K562 (cell line): ENCODE measurements at regions not wholly inside any gene's neighbourhood (a gene's known extent, or its start where the extent isn't known, plus 50 kb on each side); places are given as distances from the start of the nearest gene placed in this dataset.

Experiments used
- ARID1B ChIP-seq: fragments of 450-650 bp; IDR thresholded peaks from 2 replicates; pipeline ENCODE4 v1.6.1; 2016; ENCODE audit warnings: antibody characterized with exemption, mild to moderate bottlenecking, inconsistent platforms
- ATF3 ChIP-seq, 2 experiments: fragments of 450-650 bp in 1 of 2; sonication (generic) in 1 of 2; formaldehyde crosslinking in 1 of 2; IDR thresholded peaks in 1 of 2; conservative IDR thresholded peaks in 1 of 2; 2 replicates each; pipeline versions ENCODE4 v1.6.1 to v1.8.1; 2016 to 2023; ENCODE audit warnings: mild to moderate bottlenecking in 2 of 2, moderate library complexity in 2 of 2, inconsistent platforms in 1 of 2, missing genetic modification reagents in 1 of 2
- ATF4 ChIP-seq: fragments of 450-650 bp; formaldehyde crosslinking; IDR thresholded peaks from 2 replicates; pipeline ENCODE4 v1.4.0; 2022; ENCODE audit warnings: mild to moderate bottlenecking, moderate library complexity
- BRD4 ChIP-seq: fragments of 200-600 bp; sonication (generic); IDR thresholded peaks from 2 replicates; pipeline ENCODE4 v1.6.1; 2017; ENCODE audit warnings: inconsistent platforms
- CBFA2T3 ChIP-seq: fragments of 450-650 bp; IDR thresholded peaks from 2 replicates; pipeline ENCODE4 v1.6.1; 2017
- FOXJ2 ChIP-seq: fragments of 200-800 bp; sonication (Bioruptor generic); IDR thresholded peaks from 2 replicates; pipeline ENCODE4 v1.6.1; 2016; ENCODE audit warnings: missing genetic modification characterization, missing compliant biosample characterization
- HDAC6 ChIP-seq: IDR thresholded peaks from 2 replicates; pipeline ENCODE4 v1.6.1; 2012; ENCODE audit warnings: low read depth, mild to moderate bottlenecking, control low read depth, inconsistent platforms, low read length, moderate library complexity
- HEY1 ChIP-seq: fragments of 250-450 bp; sonication (Bioruptor Pico); IDR thresholded peaks from 2 replicates; pipeline ENCODE4 v1.5.0; 2020; ENCODE audit warnings: mild to moderate bottlenecking, moderate library complexity, borderline replicate concordance
- HINFP ChIP-seq: fragments of 450-650 bp; conservative IDR thresholded peaks from 2 replicates; pipeline ENCODE4 v1.6.1; 2016; ENCODE audit warnings: missing genetic modification characterization, low read depth, mild to moderate bottlenecking, control low read depth, missing compliant biosample characterization
- HNRNPK ChIP-seq: fragments of 200-400 bp; formaldehyde crosslinking; IDR thresholded peaks from one replicate; pipeline ENCODE4 v1.6.1; 2018; ENCODE audit warnings: mild to moderate bottlenecking, low read depth, low read length; ENCODE audit not compliant: poor library complexity, severe bottlenecking
- IRF2 ChIP-seq: sonication (generic); formaldehyde crosslinking; IDR thresholded peaks from 2 replicates; pipeline ENCODE4 v1.8.1; 2022; ENCODE audit warnings: mild to moderate bottlenecking, missing genetic modification reagents
- MTA2 ChIP-seq: fragments of 450-650 bp; IDR thresholded peaks from 2 replicates; pipeline ENCODE4 v1.6.1; 2016; ENCODE audit warnings: low read depth
- POLR2AphosphoS2 ChIP-seq: IDR thresholded peaks from 2 replicates; pipeline ENCODE4 v1.6.1; 2012; ENCODE audit warnings: low read length, improper control_type of control experiment
- SMARCA5 ChIP-seq: fragments of 450-650 bp; IDR thresholded peaks from 2 replicates; pipeline ENCODE4 v1.6.1; 2016
- TCF7L2 ChIP-seq: fragments of 150-350 bp; IDR thresholded peaks from 2 replicates; pipeline ENCODE4 v1.6.1; 2016; ENCODE audit warnings: low read depth, mild to moderate bottlenecking, low read length, moderate library complexity
- TEAD4 ChIP-seq, 2 experiments: sonication (generic) in 1 of 2; formaldehyde crosslinking in 1 of 2; IDR thresholded peaks; 2 replicates each; pipeline versions ENCODE4 v1.6.1 to v1.8.0; 2012 to 2022; ENCODE audit warnings: borderline replicate concordance in 1 of 2, inconsistent platforms in 1 of 2, low read length in 1 of 2, mild to moderate bottlenecking in 1 of 2, missing genetic modification reagents in 1 of 2
- TGIF2 ChIP-seq: sonication (generic); formaldehyde crosslinking; IDR thresholded peaks from 2 replicates; pipeline ENCODE4 v1.8.1; 2022; ENCODE audit warnings: mild to moderate bottlenecking, missing genetic modification reagents, moderate library complexity
- ZNF23 ChIP-seq: fragments of 250-450 bp; sonication (Bioruptor Pico); IDR thresholded peaks from 2 replicates; pipeline ENCODE4 v1.4.0; 2020; ENCODE audit warnings: mild to moderate bottlenecking
- ZNF347 ChIP-seq: fragments of 450-650 bp; formaldehyde crosslinking; IDR thresholded peaks from 2 replicates; pipeline ENCODE4 v1.4.0; 2020; ENCODE audit warnings: low read depth, mild to moderate bottlenecking, moderate library complexity
- ZNF77 ChIP-seq: fragments of 250-450 bp; sonication (Bioruptor Pico); IDR thresholded peaks from 2 replicates; pipeline ENCODE4 v1.5.0; 2020
- TF ChIP-seq, protein P1 (sequence below), 2 experiments: IDR thresholded peaks; 2 replicates each; pipeline ENCODE4 v1.6.1; 2011; ENCODE audit warnings: borderline replicate concordance in 1 of 2, control low read depth in 1 of 2, low read depth in 1 of 2, low read length in 1 of 2, mild to moderate bottlenecking in 1 of 2, mixed read lengths in 1 of 2, moderate library complexity in 1 of 2; ENCODE audit not compliant: insufficient read depth in 1 of 2, insufficient read length in 1 of 2, poor library complexity in 1 of 2, severe bottlenecking in 1 of 2; ENCODE audit errors: extremely low read depth in 1 of 2
- TF ChIP-seq, protein P2 (sequence below): conservative IDR thresholded peaks from 2 replicates; pipeline ENCODE4 v1.6.1; 2011; ENCODE audit warnings: low read depth, mild to moderate bottlenecking, low read length; ENCODE audit not compliant: control insufficient read depth

- TF ChIP-seq ZNF23 (CRISPR knock-in tag): no peak
- TF ChIP-seq HEY1: no peak
- TF ChIP-seq BRD4: no peak
- TF ChIP-seq ZNF77: no peak
- no peak for TF ChIP-seq IRF2 (CRISPR knock-in tag)
- TF ChIP-seq TEAD4 (IDR thresholded peaks at IDR 0.05; ENCODE audit: low read length): peak; percentile 16; the same call in 1 of the 2 replicates
- no peak for TF ChIP-seq TEAD4 (CRISPR knock-in tag; IDR thresholded peaks at IDR 0.05; ENCODE audit: borderline replicate concordance)
- TF ChIP-seq, protein P1, sequence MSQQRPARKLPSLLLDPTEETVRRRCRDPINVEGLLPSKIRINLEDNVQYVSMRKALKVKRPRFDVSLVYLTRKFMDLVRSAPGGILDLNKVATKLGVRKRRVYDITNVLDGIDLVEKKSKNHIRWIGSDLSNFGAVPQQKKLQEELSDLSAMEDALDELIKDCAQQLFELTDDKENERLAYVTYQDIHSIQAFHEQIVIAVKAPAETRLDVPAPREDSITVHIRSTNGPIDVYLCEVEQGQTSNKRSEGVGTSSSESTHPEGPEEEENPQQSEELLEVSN (IDR thresholded peaks at IDR 0.05; ENCODE audit: borderline replicate concordance in 1 of 2, extremely low read depth in 1 of 2, insufficient read depth in 1 of 2, insufficient read length in 1 of 2, low read depth in 1 of 2, low read length in 1 of 2, poor library complexity in 1 of 2, severe bottlenecking in 1 of 2): no peak
- no peak for TF ChIP-seq HINFP
- TF ChIP-seq MTA2: no peak
- no peak for TF ChIP-seq HDAC6
- 0 out of 2 replicates have a peak, but pooled peaks have one; percentile 7 for TF ChIP-seq CBFA2T3
- no peak for TF ChIP-seq ZNF347 (CRISPR knock-in tag)
- TF ChIP-seq HNRNPK: no peak
- no peak for TF ChIP-seq POLR2AphosphoS2
- TF ChIP-seq, protein P2, sequence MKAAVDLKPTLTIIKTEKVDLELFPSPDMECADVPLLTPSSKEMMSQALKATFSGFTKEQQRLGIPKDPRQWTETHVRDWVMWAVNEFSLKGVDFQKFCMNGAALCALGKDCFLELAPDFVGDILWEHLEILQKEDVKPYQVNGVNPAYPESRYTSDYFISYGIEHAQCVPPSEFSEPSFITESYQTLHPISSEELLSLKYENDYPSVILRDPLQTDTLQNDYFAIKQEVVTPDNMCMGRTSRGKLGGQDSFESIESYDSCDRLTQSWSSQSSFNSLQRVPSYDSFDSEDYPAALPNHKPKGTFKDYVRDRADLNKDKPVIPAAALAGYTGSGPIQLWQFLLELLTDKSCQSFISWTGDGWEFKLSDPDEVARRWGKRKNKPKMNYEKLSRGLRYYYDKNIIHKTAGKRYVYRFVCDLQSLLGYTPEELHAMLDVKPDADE: no peak
- no peak for TF ChIP-seq ATF3 (IDR thresholded peaks at IDR 0.05)
- TF ChIP-seq ATF3 (CRISPR knock-in tag; conservative IDR thresholded peaks at IDR 0.05): no peak
- peak; percentile 55; the same call in 1 of the 2 replicates for TF ChIP-seq ARID1B
- no peak for TF ChIP-seq TCF7L2
- TF ChIP-seq SMARCA5: no peak
- no peak for TF ChIP-seq ATF4
- no peak for TF ChIP-seq TGIF2 (CRISPR knock-in tag)
- TF ChIP-seq FOXJ2 (tag): no peak
These were observed 387.2 kb downstream of the NPIPA8 start (continued) for GRCh38 chr16:17949141-17949981.
